HL-60 (cell line): ENCODE measurements at regions not wholly inside any gene's neighbourhood (a gene's known extent, or its start where the extent isn't known, plus 50 kb on each side); places are given as distances from the start of the nearest gene placed in this dataset.

Source experiments
- CTCF ChIP-seq: IDR thresholded peaks from one replicate; pipeline ENCODE4 v1.5.1; 2011; ENCODE audit warnings: low read length, control low read depth, inconsistent platforms; ENCODE audit not compliant: insufficient read depth
- POLR2AphosphoS5 ChIP-seq: IDR thresholded peaks from 2 replicates; pipeline ENCODE4 v1.6.1; 2012; ENCODE audit warnings: low read depth
- SPI1 ChIP-seq: IDR thresholded peaks from 2 replicates; pipeline ENCODE4 v1.6.1; 2012; ENCODE audit warnings: low read depth, mild to moderate bottlenecking, borderline replicate concordance

DNA sequence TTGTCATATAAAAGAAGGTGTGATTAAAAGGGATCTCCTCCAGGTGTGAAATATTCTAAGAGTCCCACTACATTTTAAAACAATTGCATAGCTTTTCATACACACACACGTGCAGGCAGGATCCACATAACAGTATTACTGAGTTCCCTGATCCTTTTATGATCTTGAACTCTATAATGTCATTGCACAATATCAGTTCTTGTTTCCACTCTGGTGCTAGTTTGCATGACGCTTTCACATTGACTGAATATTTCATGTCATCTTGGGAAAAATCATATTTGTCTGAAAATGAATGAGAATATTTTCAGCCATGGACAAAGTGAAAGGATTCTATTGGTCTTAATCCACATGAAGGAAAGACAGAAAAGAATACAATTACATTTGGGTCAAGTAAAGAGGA is 703.8 kb downstream of the CDH8 start:
- TF ChIP-seq CTCF, result no peak
- no peak for TF ChIP-seq POLR2AphosphoS5
- no peak for TF ChIP-seq SPI1
